ENCODE measurements at regions not wholly inside any gene's neighbourhood (a gene's known extent, or its start where the extent isn't known, plus 50 kb on each side); places are given as distances from the start of the nearest gene placed in this dataset.

GRCh38 chr3:152641198-152641597 lies 193.7 kb upstream of the P2RY1 start:
- Histone ChIP-seq H3K4me3 (no peak overlapping the region), H3K27ac (no peak overlapping the region), H3K9me3 (no peaks in the 10 kb centered on the region), H3K4me1 (peaks cover 0 to 4% (median under 1%) of the 10 kb centered on the region in 4 donors), H3K27me3 (no peaks in the 10 kb centered on the region), H3K36me3 (no peaks in the 10 kb centered on the region)
- TF ChIP-seq EP300 (IDR thresholded peaks at IDR 0.05; ENCODE audit: low read depth): no peak
- no peak for TF ChIP-seq POLR2A (IDR thresholded peaks at IDR 0.05)
- no peak for TF ChIP-seq CTCF (IDR thresholded peaks at IDR 0.05)
- TF ChIP-seq POLR2AphosphoS5 (IDR thresholded peaks at IDR 0.05): no peak
- DNase-seq: no peak
- intact Hi-C loops (cut with DNase I; ENCODE audit: low total_unique reads): no loop called here
- in situ Hi-C loops (cut with MboI; ENCODE audit: low pct_ligation_motif_present in 1 of 4, low pct_unique_long_range_greater_than_20kb in 1 of 4, low sequenced_read_pairs in 3 of 4): no loop called here
- WGBS, 2 donors (ENCODE audit: low coverage in 1 of 2): 95 to 100% methylated on average over 1 of the region's 1 CpG

- 75 to 82% methylated on average over 2 of the region's 2 CpGs for WGBS, 2 donors (ENCODE audit: low coverage in 1 of 2)
- DNase-seq: no peak
- H3K36me3 ChIP-seq: no peaks in the 10 kb centered on the region
- in situ Hi-C loops (cut with MboI; ENCODE audit: low pct_ligation_motif_present in 1 of 4, low pct_unique_long_range_greater_than_20kb in 1 of 4, low sequenced_read_pairs in 3 of 4) (no loop called here), intact Hi-C loops (cut with DNase I; ENCODE audit: low total_unique reads) (no loop called here)
- no peak overlapping the region for H3K27ac ChIP-seq
- TF ChIP-seq CTCF (IDR thresholded peaks at IDR 0.05) (no peak), POLR2A (IDR thresholded peaks at IDR 0.05) (no peak), POLR2AphosphoS5 (IDR thresholded peaks at IDR 0.05) (no peak), EP300 (IDR thresholded peaks at IDR 0.05; ENCODE audit: low read depth) (no peak)
- H3K27me3 ChIP-seq: no peaks in the 10 kb centered on the region
- no peaks in the 10 kb centered on the region for H3K9me3 ChIP-seq
- no peak overlapping the region for H3K4me3 ChIP-seq
- H3K4me1 ChIP-seq: peaks cover 0 to 4% (median 1%) of the 10 kb centered on the region in 4 donors
Observed at GRCh38 chr3:152642658-152643057, 192.3 kb upstream of the P2RY1 start.

- DNase-seq: no peak
Observed at GRCh38 chr3:152644478-152644877, 190.5 kb upstream of the P2RY1 start.

GRCh38 chr3:152646004-152646403 lies 188.9 kb upstream of the P2RY1 start:
- WGBS, 2 donors (ENCODE audit: low coverage in 1 of 2): 45 to 55% methylated on average over 4 of the region's 4 CpGs
- Histone ChIP-seq H3K9me3 (no peaks in the 10 kb centered on the region), H3K27ac (no peak overlapping the region), H3K36me3 (no peaks in the 10 kb centered on the region), H3K4me1 (peaks cover 0 to 3% (median 1%) of the 10 kb centered on the region in 4 donors), H3K4me3 (no peak overlapping the region), H3K27me3 (no peaks in the 10 kb centered on the region)
- DNase-seq: no peak
- intact Hi-C loops (cut with DNase I; ENCODE audit: low total_unique reads) (no loop called here), in situ Hi-C loops (cut with MboI; ENCODE audit: low pct_ligation_motif_present in 1 of 4, low pct_unique_long_range_greater_than_20kb in 1 of 4, low sequenced_read_pairs in 3 of 4) (no loop called here)
- TF ChIP-seq CTCF (IDR thresholded peaks at IDR 0.05): no peak
- TF ChIP-seq POLR2A (IDR thresholded peaks at IDR 0.05): no peak
- TF ChIP-seq POLR2AphosphoS5 (IDR thresholded peaks at IDR 0.05): no peak
- TF ChIP-seq EP300 (IDR thresholded peaks at IDR 0.05; ENCODE audit: low read depth): no peak

More at GRCh38 chr3:152644478-152644877, 190.5 kb upstream of the P2RY1 start:
- in situ Hi-C loops (cut with MboI; ENCODE audit: low pct_ligation_motif_present in 1 of 4, low pct_unique_long_range_greater_than_20kb in 1 of 4, low sequenced_read_pairs in 3 of 4) (no loop called here), intact Hi-C loops (cut with DNase I; ENCODE audit: low total_unique reads) (no loop called here)
- no peaks in the 10 kb centered on the region for H3K36me3 ChIP-seq
- no peaks in the 10 kb centered on the region for H3K27me3 ChIP-seq
- H3K4me1 ChIP-seq: peaks cover 0 to 3% (median 0%) of the 10 kb centered on the region in 4 donors
- TF ChIP-seq POLR2A (IDR thresholded peaks at IDR 0.05): no peak
- TF ChIP-seq POLR2AphosphoS5 (IDR thresholded peaks at IDR 0.05): no peak
- TF ChIP-seq CTCF (IDR thresholded peaks at IDR 0.05): no peak
- no peak for TF ChIP-seq EP300 (IDR thresholded peaks at IDR 0.05; ENCODE audit: low read depth)
- H3K9me3 ChIP-seq: no peaks in the 10 kb centered on the region
- H3K27ac ChIP-seq: no peak overlapping the region
- H3K4me3 ChIP-seq: no peak overlapping the region

Measured in transverse colon (tissue), 4 donors.